ENCODE measurements at regions not wholly inside any gene's neighbourhood (a gene's known extent, or its start where the extent isn't known, plus 50 kb on each side); places are given as distances from the start of the nearest gene placed in this dataset.

DNA sequence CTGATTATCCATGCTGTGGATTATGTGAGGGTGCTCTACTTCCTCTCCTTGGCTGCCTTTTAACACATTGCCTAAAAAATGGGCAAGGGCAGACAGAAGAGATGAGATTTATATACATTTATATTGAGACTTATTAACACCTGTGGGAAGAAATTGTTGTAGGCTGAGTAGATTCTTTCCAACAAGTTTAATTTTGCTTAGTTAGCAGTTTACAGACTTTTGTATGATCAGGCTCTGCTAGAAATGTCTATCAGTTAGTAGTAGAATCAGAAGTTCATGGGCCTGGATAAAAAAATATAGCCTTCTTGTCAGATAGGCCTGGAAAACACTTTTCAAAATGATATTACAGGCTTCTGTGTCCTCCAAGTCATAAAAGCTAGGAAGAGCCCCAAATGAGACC lies 111.3 kb upstream of the LEF1 start:
- no peak overlapping the region for H3K9ac ChIP-seq (ENCODE audit: insufficient read depth, low read length, poor library complexity, severe bottlenecking)
- H3K27ac ChIP-seq (ENCODE audit: low read depth in 1 of 2, low read length in 2 of 2) = no peak overlapping the region
- Mint-ChIP-seq H3K36me3 (no peaks in the 10 kb centered on the region), H3K27me3 (ENCODE audit: low read depth in 3 of 3) (peaks cover 0 to 1% (median 0%) of the 10 kb centered on the region in 3 donors), H3K27ac (no peak overlapping the region), H3K4me3 (no peak overlapping the region), H3K9me3 (peaks cover 0 to 9% (median 4%) of the 10 kb centered on the region in 7 donors), H3K4me1 (no peaks in the 10 kb centered on the region)
- no peak overlapping the region for H3K4me2 ChIP-seq (replicated peaks; ENCODE audit: extremely low read depth, low read length, poor library complexity, severe bottlenecking)
- H2AFZ ChIP-seq (ENCODE audit: insufficient read depth, low read depth, low read length, poor library complexity, severe bottlenecking) = no peak overlapping the region
- no peaks in the 10 kb centered on the region for H3K36me3 ChIP-seq (replicated peaks in 1 of 2; ENCODE audit: control insufficient read depth in 1 of 2, insufficient read depth in 2 of 2, low read length in 2 of 2)
- no peaks in the 10 kb centered on the region for H3K27me3 ChIP-seq (ENCODE audit: control insufficient read depth in 2 of 2, insufficient read depth in 2 of 2, low read length in 2 of 2)
- H3K4me1 ChIP-seq (ENCODE audit: control insufficient read depth in 1 of 2, insufficient read depth in 2 of 2, low read length in 2 of 2) = no peaks in the 10 kb centered on the region
- H3K79me2 ChIP-seq (ENCODE audit: insufficient read depth, low read length) = no peaks in the 10 kb centered on the region
- no peaks in the 10 kb centered on the region for H3K9me3 ChIP-seq (replicated peaks in 1 of 2; ENCODE audit: control insufficient read depth in 1 of 2, insufficient read depth in 1 of 2, low read length in 2 of 2)
- intact Hi-C loops (cut with micrococcal nuclease) = no loop called here
- no peaks in the 10 kb centered on the region for H4K20me1 ChIP-seq (ENCODE audit: insufficient read depth, low read length)
- DNase-seq = no peak
- TF ChIP-seq, protein P1, sequence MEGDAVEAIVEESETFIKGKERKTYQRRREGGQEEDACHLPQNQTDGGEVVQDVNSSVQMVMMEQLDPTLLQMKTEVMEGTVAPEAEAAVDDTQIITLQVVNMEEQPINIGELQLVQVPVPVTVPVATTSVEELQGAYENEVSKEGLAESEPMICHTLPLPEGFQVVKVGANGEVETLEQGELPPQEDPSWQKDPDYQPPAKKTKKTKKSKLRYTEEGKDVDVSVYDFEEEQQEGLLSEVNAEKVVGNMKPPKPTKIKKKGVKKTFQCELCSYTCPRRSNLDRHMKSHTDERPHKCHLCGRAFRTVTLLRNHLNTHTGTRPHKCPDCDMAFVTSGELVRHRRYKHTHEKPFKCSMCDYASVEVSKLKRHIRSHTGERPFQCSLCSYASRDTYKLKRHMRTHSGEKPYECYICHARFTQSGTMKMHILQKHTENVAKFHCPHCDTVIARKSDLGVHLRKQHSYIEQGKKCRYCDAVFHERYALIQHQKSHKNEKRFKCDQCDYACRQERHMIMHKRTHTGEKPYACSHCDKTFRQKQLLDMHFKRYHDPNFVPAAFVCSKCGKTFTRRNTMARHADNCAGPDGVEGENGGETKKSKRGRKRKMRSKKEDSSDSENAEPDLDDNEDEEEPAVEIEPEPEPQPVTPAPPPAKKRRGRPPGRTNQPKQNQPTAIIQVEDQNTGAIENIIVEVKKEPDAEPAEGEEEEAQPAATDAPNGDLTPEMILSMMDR (IDR thresholded peaks at IDR 0.05) = no peak
- H3K4me3 ChIP-seq (replicated peaks in 1 of 3; ENCODE audit: low read depth in 2 of 3, low read length in 3 of 3) = no peak overlapping the region

DNA sequence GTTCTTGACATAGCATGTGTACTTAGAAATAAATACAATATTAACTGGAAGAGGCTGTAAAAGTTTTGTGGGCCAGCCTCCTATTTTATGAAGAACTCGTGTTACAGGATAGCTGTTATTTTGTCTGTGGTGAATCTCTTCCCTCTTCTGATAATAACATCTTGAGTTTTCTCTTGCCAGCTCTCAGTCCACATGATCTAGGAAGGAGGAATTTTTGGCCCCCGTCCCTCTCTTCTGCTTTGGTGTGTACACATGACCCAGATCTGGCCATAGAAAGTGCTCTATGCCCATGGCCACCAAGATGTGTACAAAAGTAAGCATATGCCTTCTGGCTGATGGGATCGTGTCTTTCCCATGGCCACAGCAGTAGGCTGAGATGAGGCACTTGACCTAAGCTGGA lies 108.0 kb upstream of the LEF1 start:
- no peaks in the 10 kb centered on the region for H3K9me3 ChIP-seq (replicated peaks in 1 of 2; ENCODE audit: control insufficient read depth in 1 of 2, insufficient read depth in 1 of 2, low read length in 2 of 2)
- H3K27me3 ChIP-seq (ENCODE audit: control insufficient read depth in 2 of 2, insufficient read depth in 2 of 2, low read length in 2 of 2) = no peaks in the 10 kb centered on the region
- no peaks in the 10 kb centered on the region for H3K36me3 ChIP-seq (replicated peaks in 1 of 2; ENCODE audit: control insufficient read depth in 1 of 2, insufficient read depth in 2 of 2, low read length in 2 of 2)
- Mint-ChIP-seq H3K36me3 (no peaks in the 10 kb centered on the region), H3K27ac (no peak overlapping the region), H3K4me3 (no peak overlapping the region), H3K27me3 (ENCODE audit: low read depth in 3 of 3) (peaks cover 0 to 2% (median 0%) of the 10 kb centered on the region in 3 donors), H3K9me3 (peaks cover 0 to 7% (median 4%) of the 10 kb centered on the region in 7 donors), H3K4me1 (no peaks in the 10 kb centered on the region)
- no peak for DNase-seq
- no peak overlapping the region for H3K4me3 ChIP-seq (replicated peaks in 1 of 3; ENCODE audit: low read depth in 2 of 3, low read length in 3 of 3)
- intact Hi-C loops (cut with micrococcal nuclease) = no loop called here
- H2AFZ ChIP-seq (ENCODE audit: insufficient read depth, low read depth, low read length, poor library complexity, severe bottlenecking) = no peak overlapping the region
- TF ChIP-seq, protein P1 (IDR thresholded peaks at IDR 0.05) = no peak
- no peak overlapping the region for H3K4me2 ChIP-seq (replicated peaks; ENCODE audit: extremely low read depth, low read length, poor library complexity, severe bottlenecking)
- WGBS (ENCODE audit: insufficient coverage) = 100% methylated on average over 2 of the region's 3 CpGs
- H3K9ac ChIP-seq (ENCODE audit: insufficient read depth, low read length, poor library complexity, severe bottlenecking) = no peak overlapping the region
- H3K79me2 ChIP-seq (ENCODE audit: insufficient read depth, low read length) = no peaks in the 10 kb centered on the region
- H3K27ac ChIP-seq (ENCODE audit: low read depth in 1 of 2, low read length in 2 of 2) = no peak overlapping the region
- no peaks in the 10 kb centered on the region for H3K4me1 ChIP-seq (ENCODE audit: control insufficient read depth in 1 of 2, insufficient read depth in 2 of 2, low read length in 2 of 2)
- no peaks in the 10 kb centered on the region for H4K20me1 ChIP-seq (ENCODE audit: insufficient read depth, low read length)
